ENCODE measurements at regions not wholly inside any gene's neighbourhood (a gene's known extent, or its start where the extent isn't known, plus 50 kb on each side); places are given as distances from the start of the nearest gene placed in this dataset.

GRCh38 chr4:187335339-187335738, 611.7 kb upstream of the FAT1 start:
- no peak for DNase-seq
- TF ChIP-seq CTCF (IDR thresholded peaks at IDR 0.05; ENCODE audit: low read depth, low read length, missing control alignments): no peak
- Histone ChIP-seq H3K27me3 (replicated peaks) (no peaks in the 10 kb centered on the region), H3K36me3 (replicated peaks) (no peaks in the 10 kb centered on the region), H3K27ac (no peak overlapping the region), H3K4me3 (ENCODE audit: low read depth, low read length) (no peak overlapping the region)
- in situ Hi-C loops (cut with HindIII; ENCODE audit: low pct_ligation_motif_present, low sequenced_read_pairs): no loop called here

- no peaks in the 10 kb centered on the region for H3K36me3 ChIP-seq (replicated peaks)
- no peak overlapping the region for H3K27ac ChIP-seq
- DNase-seq: no peak
- no peak overlapping the region for H3K4me3 ChIP-seq (ENCODE audit: low read depth, low read length)
- in situ Hi-C loops (cut with HindIII; ENCODE audit: low pct_ligation_motif_present, low sequenced_read_pairs): no loop called here
- no peaks in the 10 kb centered on the region for H3K27me3 ChIP-seq (replicated peaks)
- no peak for TF ChIP-seq CTCF (IDR thresholded peaks at IDR 0.05; ENCODE audit: low read depth, low read length, missing control alignments)
Observed at GRCh38 chr4:187354740-187355139, 631.1 kb upstream of the FAT1 start.

GRCh38 chr4:187357045-187357643, 633.5 kb upstream of the FAT1 start:
- Histone ChIP-seq H3K27ac (no peak overlapping the region), H3K27me3 (replicated peaks) (no peaks in the 10 kb centered on the region), H3K4me3 (ENCODE audit: low read depth, low read length) (no peak overlapping the region), H3K36me3 (replicated peaks) (no peaks in the 10 kb centered on the region)
- in situ Hi-C loops (cut with HindIII; ENCODE audit: low pct_ligation_motif_present, low sequenced_read_pairs): no loop called here
- no peak for TF ChIP-seq CTCF (IDR thresholded peaks at IDR 0.05; ENCODE audit: low read depth, low read length, missing control alignments)
- DNase-seq: no peak

- no peak for TF ChIP-seq CTCF (IDR thresholded peaks at IDR 0.05; ENCODE audit: low read depth, low read length, missing control alignments)
- Histone ChIP-seq H3K27ac (no peak overlapping the region), H3K36me3 (replicated peaks) (no peaks in the 10 kb centered on the region), H3K4me3 (ENCODE audit: low read depth, low read length) (no peak overlapping the region), H3K27me3 (replicated peaks) (no peaks in the 10 kb centered on the region)
- in situ Hi-C loops (cut with HindIII; ENCODE audit: low pct_ligation_motif_present, low sequenced_read_pairs): no loop called here
- no peak for DNase-seq
Observed at GRCh38 chr4:187357821-187358220, 634.2 kb upstream of the FAT1 start.

GRCh38 chr4:187362937-187363857, 632.4 kb upstream of the ZFP42 start:
- no peak for DNase-seq
- no peak overlapping the region for H3K27ac ChIP-seq
- no peaks in the 10 kb centered on the region for H3K27me3 ChIP-seq (replicated peaks)
- TF ChIP-seq CTCF (IDR thresholded peaks at IDR 0.05; ENCODE audit: low read depth, low read length, missing control alignments): no peak
- no peak overlapping the region for H3K4me3 ChIP-seq (ENCODE audit: low read depth, low read length)
- no peaks in the 10 kb centered on the region for H3K36me3 ChIP-seq (replicated peaks)
- in situ Hi-C loops (cut with HindIII; ENCODE audit: low pct_ligation_motif_present, low sequenced_read_pairs): no loop called here
